ENCODE measurements at regions not wholly inside any gene's neighbourhood (a gene's known extent, or its start where the extent isn't known, plus 50 kb on each side); places are given as distances from the start of the nearest gene placed in this dataset.

DNA sequence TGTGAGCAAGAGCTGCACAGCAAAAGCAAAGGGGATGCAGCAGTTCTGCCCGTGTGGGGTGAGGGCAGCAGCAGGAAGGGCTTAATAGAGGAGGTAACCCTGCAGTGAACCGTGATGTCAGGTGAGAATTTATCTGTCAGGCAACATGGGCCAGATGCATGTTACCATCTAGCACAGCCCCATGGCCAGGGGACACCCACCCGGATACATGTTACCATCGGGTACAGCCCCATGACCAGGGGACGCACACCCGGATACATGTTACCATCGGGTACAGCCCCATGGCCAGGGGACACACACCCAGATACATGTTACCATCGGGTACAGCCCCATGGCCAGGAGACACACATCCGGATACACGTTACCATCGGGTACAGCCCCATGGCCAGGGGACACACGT, 99.4 kb downstream of the RBFOX3 start:
- TF ChIP-seq MAX (IDR thresholded peaks at IDR 0.05; ENCODE audit: insufficient read depth, insufficient read length) (no peak), MYC (IDR thresholded peaks at IDR 0.05; ENCODE audit: low read depth, low read length) (no peak), POLR2A (IDR thresholded peaks at IDR 0.05; ENCODE audit: low read depth, low read length) (no peak)
- TF ChIP-seq, protein P1, sequence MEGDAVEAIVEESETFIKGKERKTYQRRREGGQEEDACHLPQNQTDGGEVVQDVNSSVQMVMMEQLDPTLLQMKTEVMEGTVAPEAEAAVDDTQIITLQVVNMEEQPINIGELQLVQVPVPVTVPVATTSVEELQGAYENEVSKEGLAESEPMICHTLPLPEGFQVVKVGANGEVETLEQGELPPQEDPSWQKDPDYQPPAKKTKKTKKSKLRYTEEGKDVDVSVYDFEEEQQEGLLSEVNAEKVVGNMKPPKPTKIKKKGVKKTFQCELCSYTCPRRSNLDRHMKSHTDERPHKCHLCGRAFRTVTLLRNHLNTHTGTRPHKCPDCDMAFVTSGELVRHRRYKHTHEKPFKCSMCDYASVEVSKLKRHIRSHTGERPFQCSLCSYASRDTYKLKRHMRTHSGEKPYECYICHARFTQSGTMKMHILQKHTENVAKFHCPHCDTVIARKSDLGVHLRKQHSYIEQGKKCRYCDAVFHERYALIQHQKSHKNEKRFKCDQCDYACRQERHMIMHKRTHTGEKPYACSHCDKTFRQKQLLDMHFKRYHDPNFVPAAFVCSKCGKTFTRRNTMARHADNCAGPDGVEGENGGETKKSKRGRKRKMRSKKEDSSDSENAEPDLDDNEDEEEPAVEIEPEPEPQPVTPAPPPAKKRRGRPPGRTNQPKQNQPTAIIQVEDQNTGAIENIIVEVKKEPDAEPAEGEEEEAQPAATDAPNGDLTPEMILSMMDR (IDR thresholded peaks at IDR 0.05; ENCODE audit: extremely low read depth in 1 of 2, insufficient read depth in 1 of 2, low read depth in 1 of 2, low read length in 2 of 2) = no peak
